Spleen (tissue), 11 donors: ENCODE measurements at regions not wholly inside any gene's neighbourhood (a gene's known extent, or its start where the extent isn't known, plus 50 kb on each side); places are given as distances from the start of the nearest gene placed in this dataset.

Source experiments
- DNase-seq: peaks from one replicate; pipeline ENCODE4 v3.0.0-alpha.2; 2020
- H3K27ac ChIP-seq, 8 donors: fragments of 200-600 bp; sonication (generic) in 7 of 8; 1 replicate in 4 of 8; 2 replicates in 4 of 8; pipeline versions ENCODE4 v1.5.0 to v1.8.0; 2016 to 2021; ENCODE audit warnings: inconsistent platforms in 4 of 8, mild to moderate bottlenecking in 4 of 8, moderate library complexity in 1 of 8
- H3K27me3 ChIP-seq, 7 donors: fragments of 200-600 bp; sonication (generic) in 6 of 7; replicated peaks in 1 of 7; 1 replicate in 4 of 7; 2 replicates in 3 of 7; pipeline versions ENCODE4 v1.5.0 to v1.8.0; 2016 to 2021; ENCODE audit warnings: inconsistent platforms in 3 of 7, mild to moderate bottlenecking in 1 of 7
- H3K36me3 ChIP-seq, 6 donors: fragments of 200-600 bp; sonication (generic) in 5 of 6; 1 replicate in 4 of 6; 2 replicates in 2 of 6; pipeline versions ENCODE4 v1.5.0 to v1.8.0; 2016 to 2021; ENCODE audit warnings: inconsistent platforms in 2 of 6
- H3K4me1 ChIP-seq, 6 donors: fragments of 200-600 bp; sonication (generic) in 5 of 6; 1 replicate in 3 of 6; 2 replicates in 3 of 6; pipeline versions ENCODE4 v1.5.0 to v1.8.0; 2016 to 2021; ENCODE audit warnings: inconsistent platforms in 3 of 6
- H3K4me3 ChIP-seq, 8 donors: fragments of 200-600 bp; sonication (generic) in 7 of 8; 1 replicate in 4 of 8; 2 replicates in 4 of 8; pipeline versions ENCODE4 v1.5.0 to v1.8.0; 2016 to 2021; ENCODE audit warnings: inconsistent platforms in 4 of 8, mild to moderate bottlenecking in 4 of 8, moderate library complexity in 2 of 8
- H3K9me3 ChIP-seq, 8 donors: fragments of 200-600 bp; sonication (generic) in 7 of 8; 1 replicate in 4 of 8; 2 replicates in 4 of 8; pipeline versions ENCODE4 v1.5.0 to v1.8.0; 2016 to 2021; ENCODE audit warnings: inconsistent platforms in 4 of 8
- CTCF ChIP-seq, 11 experiments: fragments of 200-600 bp in 7 of 11; fragments of 450-650 bp in 4 of 11; sonication (generic) in 4 of 11; IDR thresholded peaks in 8 of 11; conservative IDR thresholded peaks in 3 of 11; 1 replicate in 7 of 11; 2 replicates in 4 of 11; pipeline versions ENCODE4 v1.4.0 to v1.8.0; 2016 to 2021; ENCODE audit warnings: antibody characterized with exemption in 11 of 11, inconsistent platforms in 4 of 11, mild to moderate bottlenecking in 1 of 11
- POLR2A ChIP-seq, 3 donors: fragments of 450-650 bp; IDR thresholded peaks; one replicate each; pipeline ENCODE4 v1.5.1; 2017; ENCODE audit warnings: antibody characterized with exemption in 3 of 3, mild to moderate bottlenecking in 1 of 3
- POLR2AphosphoS5 ChIP-seq, 3 donors: sonication (generic); formaldehyde crosslinking; IDR thresholded peaks; one replicate each; pipeline ENCODE4 v1.5.1; 2017; ENCODE audit warnings: antibody characterized with exemption in 3 of 3
- WGBS, 5 donors: extraction: QIAGEN DNeasy Blood & Tissue Kit in 3 of 5; methylation state at CpG; one replicate each; pipeline versions ENCODE4 v1.1.5 to v1.1.7; 2013 to 2018; 5-methylcytosine and 5-hydroxymethylcytosine counted together
- intact Hi-C: fragments of 100-400 bp; cut with DNase I; formaldehyde crosslinking; loops from one replicate; pipeline ENCODE4 v1.15.0; 2023; ENCODE audit warnings: low total_unique reads
- donor health status: healthy with polysubstance abuse.
- donor health status: DM: no; HTN: no; CAD: no; lungs with moderate emphysema.
- donor health status: DM: no; HTN: no; CAD: no.
- donor health status: Bipolar disorder and iron deficiency.
- donor health status: healthy.
- donor health status: DM: no; HTN: no; CAD: no.
- donor health status: DM: yes; HTN: yes; CAD: no.

GRCh38 chr5:45109062-45109461 is 300.3 kb downstream of the MRPS30 start:
- Histone ChIP-seq H3K4me3 (no peak overlapping the region), H3K4me1 (no peaks in the 10 kb centered on the region), H3K27ac (no peak overlapping the region), H3K36me3 (no peaks in the 10 kb centered on the region), H3K27me3 (no peaks in the 10 kb centered on the region), H3K9me3 (peaks cover 0 to 10% (median 0%) of the 10 kb centered on the region in 8 donors)
- no peak for TF ChIP-seq POLR2A (IDR thresholded peaks at IDR 0.05)
- TF ChIP-seq CTCF (IDR thresholded peaks at IDR 0.05 in 8 of 11, conservative IDR thresholded peaks at IDR 0.05 in 3 of 11) = no peak
- TF ChIP-seq POLR2AphosphoS5 (IDR thresholded peaks at IDR 0.05) = no peak
- no peak for DNase-seq
- WGBS, 5 donors = 57 to 88% (median 63%) methylated on average over 1 of the region's 1 CpG
- intact Hi-C loops = no loop called here

GRCh38 chr5:45109636-45110035 is 300.9 kb downstream of the MRPS30 start:
- intact Hi-C loops = no loop called here
- Histone ChIP-seq H3K27ac (no peak overlapping the region), H3K36me3 (no peaks in the 10 kb centered on the region), H3K27me3 (no peaks in the 10 kb centered on the region), H3K9me3 (peaks cover 0 to 4% (median 0%) of the 10 kb centered on the region in 8 donors), H3K4me1 (no peaks in the 10 kb centered on the region), H3K4me3 (no peak overlapping the region)
- TF ChIP-seq POLR2AphosphoS5 (IDR thresholded peaks at IDR 0.05) (no peak), POLR2A (IDR thresholded peaks at IDR 0.05) (no peak), CTCF (IDR thresholded peaks at IDR 0.05 in 8 of 11, conservative IDR thresholded peaks at IDR 0.05 in 3 of 11) (no peak)
- no peak for DNase-seq
- WGBS, 5 donors = 58 to 87% (median 76%) methylated on average over 1 of the region's 1 CpG

GRCh38 chr5:45110399-45110798 is 301.7 kb downstream of the MRPS30 start:
- DNase-seq = no peak
- H3K27ac ChIP-seq = no peak overlapping the region
- H3K9me3 ChIP-seq = peaks cover 0 to 3% (median 0%) of the 10 kb centered on the region in 8 donors
- H3K36me3 ChIP-seq = no peaks in the 10 kb centered on the region
- TF ChIP-seq POLR2AphosphoS5 (IDR thresholded peaks at IDR 0.05) (no peak), POLR2A (IDR thresholded peaks at IDR 0.05) (no peak), CTCF (IDR thresholded peaks at IDR 0.05 in 8 of 11, conservative IDR thresholded peaks at IDR 0.05 in 3 of 11) (no peak)
- 67 to 80% (median 77%) methylated on average over 1 of the region's 1 CpG for WGBS, 5 donors
- intact Hi-C loops = no loop called here
- no peaks in the 10 kb centered on the region for H3K4me1 ChIP-seq
- H3K4me3 ChIP-seq = no peak overlapping the region
- H3K27me3 ChIP-seq = no peaks in the 10 kb centered on the region

- Histone ChIP-seq H3K36me3 (no peaks in the 10 kb centered on the region), H3K27me3 (no peaks in the 10 kb centered on the region), H3K4me3 (no peak overlapping the region), H3K9me3 (peaks cover 0 to 19% (median 11%) of the 10 kb centered on the region in 8 donors), H3K4me1 (no peaks in the 10 kb centered on the region), H3K27ac (no peak overlapping the region)
- intact Hi-C loops = no loop called here
- no peak for DNase-seq
- 41 to 59% (median 50%) methylated on average over 2 of the region's 2 CpGs for WGBS, 5 donors
- TF ChIP-seq POLR2A (IDR thresholded peaks at IDR 0.05) (no peak), CTCF (IDR thresholded peaks at IDR 0.05 in 8 of 11, conservative IDR thresholded peaks at IDR 0.05 in 3 of 11) (no peak), POLR2AphosphoS5 (IDR thresholded peaks at IDR 0.05) (no peak)
Observed at GRCh38 chr5:45113726-45114125, 305.0 kb downstream of the MRPS30 start.
